ENCODE measurements at regions not wholly inside any gene's neighbourhood (a gene's known extent, or its start where the extent isn't known, plus 50 kb on each side); places are given as distances from the start of the nearest gene placed in this dataset.

DNA sequence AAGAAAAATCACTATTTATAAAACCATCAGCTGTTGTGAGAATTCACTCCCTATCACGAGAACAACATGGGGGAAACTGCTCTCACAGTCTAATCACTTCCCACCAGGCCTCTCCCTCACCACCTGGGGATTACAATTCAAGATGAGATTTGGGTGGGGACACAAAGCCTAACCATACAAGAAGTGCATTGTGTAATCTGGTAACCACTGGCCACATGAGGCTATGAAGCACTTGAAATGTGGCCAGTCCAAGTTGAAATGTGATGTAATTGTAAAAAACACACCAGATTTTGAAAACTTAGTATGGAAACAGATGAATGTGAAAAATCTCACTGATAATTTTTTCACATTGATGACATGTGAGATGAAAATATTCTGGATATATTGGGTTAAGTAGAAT, 293.8 kb downstream of the TTLL7 start:
- TF ChIP-seq, protein P1, sequence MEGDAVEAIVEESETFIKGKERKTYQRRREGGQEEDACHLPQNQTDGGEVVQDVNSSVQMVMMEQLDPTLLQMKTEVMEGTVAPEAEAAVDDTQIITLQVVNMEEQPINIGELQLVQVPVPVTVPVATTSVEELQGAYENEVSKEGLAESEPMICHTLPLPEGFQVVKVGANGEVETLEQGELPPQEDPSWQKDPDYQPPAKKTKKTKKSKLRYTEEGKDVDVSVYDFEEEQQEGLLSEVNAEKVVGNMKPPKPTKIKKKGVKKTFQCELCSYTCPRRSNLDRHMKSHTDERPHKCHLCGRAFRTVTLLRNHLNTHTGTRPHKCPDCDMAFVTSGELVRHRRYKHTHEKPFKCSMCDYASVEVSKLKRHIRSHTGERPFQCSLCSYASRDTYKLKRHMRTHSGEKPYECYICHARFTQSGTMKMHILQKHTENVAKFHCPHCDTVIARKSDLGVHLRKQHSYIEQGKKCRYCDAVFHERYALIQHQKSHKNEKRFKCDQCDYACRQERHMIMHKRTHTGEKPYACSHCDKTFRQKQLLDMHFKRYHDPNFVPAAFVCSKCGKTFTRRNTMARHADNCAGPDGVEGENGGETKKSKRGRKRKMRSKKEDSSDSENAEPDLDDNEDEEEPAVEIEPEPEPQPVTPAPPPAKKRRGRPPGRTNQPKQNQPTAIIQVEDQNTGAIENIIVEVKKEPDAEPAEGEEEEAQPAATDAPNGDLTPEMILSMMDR (IDR thresholded peaks at IDR 0.05 in 4 of 5, conservative IDR thresholded peaks at IDR 0.05 in 1 of 5): no peak
- TF ChIP-seq POLR2A (IDR thresholded peaks at IDR 0.05): no peak

All from gastrocnemius medialis (tissue), 4 donors.